Osteocyte (in vitro differentiated cells): ENCODE measurements at regions not wholly inside any gene's neighbourhood (a gene's known extent, or its start where the extent isn't known, plus 50 kb on each side); places are given as distances from the start of the nearest gene placed in this dataset.
A peak's percentile ranks its signal among the peaks of the same experiment; 100 is the strongest.

Experiments used
- DNase-seq: peaks from one replicate; pipeline ENCODE4 v3.0.0; 2021; ENCODE audit warnings: mixed read lengths; ENCODE audit not compliant: unreplicated experiment; ENCODE audit errors: extremely low spot score
- H3K27ac Mint-ChIP-seq: one replicate; pipeline ENCODE4 v1.8.0; 2021; ENCODE audit warnings: mild to moderate bottlenecking, mixed read lengths; ENCODE audit not compliant: unreplicated experiment
- H3K27me3 Mint-ChIP-seq: one replicate; pipeline ENCODE4 v1.8.0; 2021; ENCODE audit warnings: mixed read lengths; ENCODE audit not compliant: unreplicated experiment
- H3K36me3 Mint-ChIP-seq: one replicate; pipeline ENCODE4 v1.8.0; 2021; ENCODE audit warnings: mixed read lengths; ENCODE audit not compliant: unreplicated experiment
- H3K4me1 Mint-ChIP-seq: one replicate; pipeline ENCODE4 v1.8.0; 2021; ENCODE audit warnings: mixed read lengths; ENCODE audit not compliant: unreplicated experiment
- H3K4me3 Mint-ChIP-seq: one replicate; pipeline ENCODE4 v1.8.0; 2021; ENCODE audit warnings: mild to moderate bottlenecking, moderate library complexity, mixed read lengths; ENCODE audit not compliant: unreplicated experiment
- H3K9me3 Mint-ChIP-seq: one replicate; pipeline ENCODE4 v1.8.0; 2021; ENCODE audit warnings: mixed read lengths; ENCODE audit not compliant: unreplicated experiment
- TF ChIP-seq, protein P1 (sequence below): fragments of 200-600 bp; sonication (generic); IDR thresholded peaks from 2 replicates; pipeline ENCODE4 v1.5.0; 2021; ENCODE audit warnings: antibody characterized with exemption, mild to moderate bottlenecking, moderate library complexity

GRCh38 chr10:63696205-63696604, 175.0 kb downstream of the REEP3 start:
- H3K27me3 Mint-ChIP-seq, result no peaks in the 10 kb centered on the region
- no peak overlapping the region for H3K27ac Mint-ChIP-seq
- peaks cover 34% of the 10 kb centered on the region for H3K4me1 Mint-ChIP-seq
- H3K4me3 Mint-ChIP-seq, result no peak overlapping the region
- H3K36me3 Mint-ChIP-seq, result peaks cover 6% of the 10 kb centered on the region
- H3K9me3 Mint-ChIP-seq, result peaks cover 5% of the 10 kb centered on the region
- TF ChIP-seq, protein P1, sequence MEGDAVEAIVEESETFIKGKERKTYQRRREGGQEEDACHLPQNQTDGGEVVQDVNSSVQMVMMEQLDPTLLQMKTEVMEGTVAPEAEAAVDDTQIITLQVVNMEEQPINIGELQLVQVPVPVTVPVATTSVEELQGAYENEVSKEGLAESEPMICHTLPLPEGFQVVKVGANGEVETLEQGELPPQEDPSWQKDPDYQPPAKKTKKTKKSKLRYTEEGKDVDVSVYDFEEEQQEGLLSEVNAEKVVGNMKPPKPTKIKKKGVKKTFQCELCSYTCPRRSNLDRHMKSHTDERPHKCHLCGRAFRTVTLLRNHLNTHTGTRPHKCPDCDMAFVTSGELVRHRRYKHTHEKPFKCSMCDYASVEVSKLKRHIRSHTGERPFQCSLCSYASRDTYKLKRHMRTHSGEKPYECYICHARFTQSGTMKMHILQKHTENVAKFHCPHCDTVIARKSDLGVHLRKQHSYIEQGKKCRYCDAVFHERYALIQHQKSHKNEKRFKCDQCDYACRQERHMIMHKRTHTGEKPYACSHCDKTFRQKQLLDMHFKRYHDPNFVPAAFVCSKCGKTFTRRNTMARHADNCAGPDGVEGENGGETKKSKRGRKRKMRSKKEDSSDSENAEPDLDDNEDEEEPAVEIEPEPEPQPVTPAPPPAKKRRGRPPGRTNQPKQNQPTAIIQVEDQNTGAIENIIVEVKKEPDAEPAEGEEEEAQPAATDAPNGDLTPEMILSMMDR, result no peak
- DNase-seq, result no peak

- Mint-ChIP-seq H3K9me3 (peaks cover 1% of the 10 kb centered on the region), H3K36me3 (peaks cover 2% of the 10 kb centered on the region), H3K4me3 (no peak overlapping the region), H3K27ac (no peak overlapping the region), H3K4me1 (peaks cover 40% of the 10 kb centered on the region), H3K27me3 (no peaks in the 10 kb centered on the region)
- no peak for DNase-seq
- TF ChIP-seq, protein P1, result no peak
Measured at GRCh38 chr10:63697956-63698786, 177.0 kb downstream of the REEP3 start.

- H3K4me1 Mint-ChIP-seq, result peaks cover 46% of the 10 kb centered on the region
- no peak overlapping the region for H3K4me3 Mint-ChIP-seq
- TF ChIP-seq, protein P1, result no peak
- no peak for DNase-seq
- H3K9me3 Mint-ChIP-seq, result no peaks in the 10 kb centered on the region
- H3K27me3 Mint-ChIP-seq, result no peaks in the 10 kb centered on the region
- H3K27ac Mint-ChIP-seq, result peak overlapping the region; percentile 87
- H3K36me3 Mint-ChIP-seq, result no peaks in the 10 kb centered on the region
Measured at GRCh38 chr10:63698787-63699150, 177.6 kb downstream of the REEP3 start.

- Mint-ChIP-seq H3K36me3 (no peaks in the 10 kb centered on the region), H3K27me3 (no peaks in the 10 kb centered on the region), H3K4me3 (no peak overlapping the region), H3K4me1 (peaks cover 49% of the 10 kb centered on the region), H3K9me3 (no peaks in the 10 kb centered on the region), H3K27ac (peak overlapping the region; percentile 87)
- DNase-seq, result no peak
- TF ChIP-seq, protein P1, result no peak
Measured at GRCh38 chr10:63699785-63700613, 178.8 kb downstream of the REEP3 start.

GRCh38 chr10:63700631-63701156, 179.5 kb downstream of the REEP3 start:
- H3K4me1 Mint-ChIP-seq, result peaks cover 49% of the 10 kb centered on the region
- TF ChIP-seq, protein P1, result no peak
- peak overlapping the region; percentile 87 for H3K27ac Mint-ChIP-seq
- H3K4me3 Mint-ChIP-seq, result no peak overlapping the region
- no peaks in the 10 kb centered on the region for H3K9me3 Mint-ChIP-seq
- no peaks in the 10 kb centered on the region for H3K27me3 Mint-ChIP-seq
- DNase-seq, result no peak
- no peaks in the 10 kb centered on the region for H3K36me3 Mint-ChIP-seq
